GM12878 (cell line): ENCODE measurements at regions not wholly inside any gene's neighbourhood (a gene's known extent, or its start where the extent isn't known, plus 50 kb on each side); places are given as distances from the start of the nearest gene placed in this dataset.

ENCODE experiments used
- ATAC-seq: fragments of 200-7000 bp; cut with Tn5 transposase; 3 replicates; pipeline ENCODE4 v1.9.1; 2020; ENCODE audit warnings: mild to moderate bottlenecking, moderate library complexity
- BruUV-seq: library from RNA; stranded (reverse); fragments of 400-500 nt; replicated peaks from 2 replicates; lab custom pipeline; 2021; lab: Mats Ljungman, UMichigan
- CTCF ChIA-PET: fragments of 300-600 bp; sonication (Branson Sonifier 250); formaldehyde crosslinking; extraction: SDS; loops from one replicate; lab custom pipeline; 2021; ENCODE audit warnings: inconsistent platforms; lab: Yijun Ruan, JAX
- POLR2A ChIA-PET: fragments of 350-600 bp; formaldehyde crosslinking; extraction: SDS; loops from one replicate; lab custom pipeline; 2021; ENCODE audit warnings: inconsistent platforms; lab: Charles Lee
- RAD21 ChIA-PET: fragments of 300-600 bp; sonication (Branson Sonifier 250); formaldehyde crosslinking; loops from one replicate; lab custom pipeline; 2023; ENCODE audit warnings: antibody characterized with exemption; ENCODE audit not compliant: unreplicated experiment; lab: Charles Lee
- SMC1A ChIA-PET: fragments of 300-600 bp; sonication (Branson Sonifier 250); formaldehyde crosslinking; loops from one replicate; lab custom pipeline; 2023; ENCODE audit not compliant: unreplicated experiment, uncharacterized antibody; lab: Charles Lee
- DNase-seq: peaks from one replicate; pipeline ENCODE4 v3.0.0-alpha.2; 2011; ENCODE audit warnings: low read depth, low spot score
- FAIRE-seq: peaks from 3 replicates; lab custom pipeline; 2011; peaks lifted over from hg19 to GRCh38; lab: Jason Lieb, UNC
- H2AFZ ChIP-seq: 2 replicates; pipeline ENCODE4 v1.6.0; 2011; ENCODE audit warnings: low read depth, low read length, control low read depth; ENCODE audit not compliant: control insufficient read depth
- H3K27ac ChIP-seq: 2 replicates; pipeline ENCODE4 v1.5.1; 2011; ENCODE audit warnings: control low read depth; ENCODE audit not compliant: control insufficient read depth, insufficient read depth
- H3K27me3 ChIP-seq, 2 experiments: replicated peaks in 1 of 2; 2 replicates each; pipeline versions ENCODE4 v1.6.0 to v1.6.1; 2011; ENCODE audit warnings: low read length in 1 of 2; ENCODE audit not compliant: control insufficient read depth in 2 of 2, insufficient read depth in 2 of 2
- H3K36me3 ChIP-seq, 2 experiments: 2 replicates each; pipeline ENCODE4 v1.5.1; 2011; ENCODE audit warnings: low read length in 1 of 2; ENCODE audit not compliant: control insufficient read depth in 2 of 2, insufficient read depth in 2 of 2
- H3K4me1 ChIP-seq: 2 replicates; pipeline ENCODE4 v1.6.1; 2011; ENCODE audit warnings: mild to moderate bottlenecking, low read length, moderate library complexity, mixed read lengths; ENCODE audit not compliant: control insufficient read depth, insufficient read depth
- H3K4me2 ChIP-seq: 2 replicates; pipeline ENCODE4 v1.6.0; 2011; ENCODE audit warnings: control low read depth; ENCODE audit not compliant: control insufficient read depth, insufficient read depth
- H3K4me3 ChIP-seq: fragments of 200-600 bp; sonication (generic); 2 replicates; pipeline ENCODE4 v1.5.1; 2016
- H3K79me2 ChIP-seq: 2 replicates; pipeline ENCODE4 v1.6.0; 2011; ENCODE audit warnings: low read length; ENCODE audit not compliant: control insufficient read depth, insufficient read depth
- H3K9ac ChIP-seq: 2 replicates; pipeline ENCODE4 v1.8.0; 2011; ENCODE audit warnings: low read length, control low read depth, mixed read lengths; ENCODE audit not compliant: control insufficient read depth, insufficient read depth
- H3K9me3 ChIP-seq: replicated peaks from 3 replicates; pipeline ENCODE4 v1.5.1; 2011; ENCODE audit warnings: mild to moderate bottlenecking, low read length; ENCODE audit not compliant: control insufficient read depth, insufficient read depth
- H4K20me1 ChIP-seq: 2 replicates; pipeline ENCODE4 v1.6.0; 2011; ENCODE audit not compliant: control insufficient read depth, insufficient read depth
- CBX5 ChIP-seq: sonication (generic); IDR thresholded peaks from 2 replicates; pipeline ENCODE4 v1.6.1; 2016; ENCODE audit warnings: low read depth, moderate library complexity, mild to moderate bottlenecking, inconsistent platforms
- CEBPB ChIP-seq, 2 experiments: fragments of 150-350 bp in 1 of 2; IDR thresholded peaks; 2 replicates each; pipeline ENCODE4 v1.6.1; 2012 to 2014; ENCODE audit warnings: low read depth in 2 of 2, low read length in 2 of 2, borderline replicate concordance in 1 of 2, inconsistent platforms in 1 of 2
- CHD1 ChIP-seq: IDR thresholded peaks from 2 replicates; pipeline ENCODE4 v1.6.1; 2012; ENCODE audit warnings: low read depth, low read length, improper control_type of control experiment
- CREM ChIP-seq: IDR thresholded peaks from 2 replicates; pipeline ENCODE4 v1.6.1; 2014; ENCODE audit warnings: antibody characterized with exemption, low read depth
- IRF4 ChIP-seq: IDR thresholded peaks from 2 replicates; pipeline ENCODE4 v1.6.1; 2011; ENCODE audit warnings: low read depth, low read length
- NFYA ChIP-seq: IDR thresholded peaks from 2 replicates; pipeline ENCODE4 v1.6.1; 2011; ENCODE audit warnings: low read depth, mild to moderate bottlenecking, low read length, improper control_type of control experiment, borderline replicate concordance
- SUPT20H ChIP-seq: IDR thresholded peaks from 2 replicates; pipeline ENCODE4 v1.6.1; 2011; ENCODE audit warnings: low read depth, mild to moderate bottlenecking, low read length, moderate library complexity, borderline replicate concordance; ENCODE audit not compliant: control insufficient read depth
- ZBED1 ChIP-seq: IDR thresholded peaks from 2 replicates; pipeline ENCODE4 v1.6.1; 2016; ENCODE audit warnings: borderline replicate concordance
- WGBS: methylation state at CpG from one replicate; pipeline ENCODE4 v1.1.6; 2016; ENCODE audit warnings: low lambda C conversion rate; ENCODE audit not compliant: insufficient replicate concordance, insufficient coverage; ENCODE audit errors: missing lambda C conversion rate; 5-methylcytosine and 5-hydroxymethylcytosine counted together
- in situ Hi-C: fragments of 300-500 bp; cut with MboI; formaldehyde crosslinking; loops from 9 replicates; pipeline ENCODE4 v1.14.3; 2018; ENCODE audit warnings: mixed read lengths
- intact Hi-C: fragments of 100-400 bp; cut with micrococcal nuclease; formaldehyde crosslinking; loops from one replicate; pipeline ENCODE4 v1.14.2; 2022; ENCODE audit not compliant: unreplicated experiment
- TF ChIP-seq, protein P1 (sequence below): fragments of 450-650 bp; IDR thresholded peaks from 2 replicates; pipeline ENCODE4 v1.6.1; 2014; ENCODE audit warnings: mild to moderate bottlenecking
- TF ChIP-seq, protein P2 (sequence below): IDR thresholded peaks from 2 replicates; pipeline ENCODE4 v1.6.1; 2011; ENCODE audit warnings: mild to moderate bottlenecking, low read depth, low read length, moderate library complexity; ENCODE audit not compliant: insufficient replicate concordance
- TF ChIP-seq, protein P3 (sequence below): IDR thresholded peaks from 2 replicates; pipeline ENCODE4 v1.6.1; 2011; ENCODE audit warnings: borderline replicate concordance, low read depth, mild to moderate bottlenecking, moderate library complexity, low read length; ENCODE audit not compliant: insufficient read depth, poor library complexity, severe bottlenecking
- TF ChIP-seq, protein P4 (sequence below): IDR thresholded peaks from 2 replicates; pipeline ENCODE4 v1.6.1; 2012; ENCODE audit warnings: low read depth, low read length, improper control_type of control experiment
- TF ChIP-seq, protein P5 (sequence below): fragments of 450-650 bp; IDR thresholded peaks from 2 replicates; pipeline ENCODE4 v1.6.1; 2018; ENCODE audit warnings: mild to moderate bottlenecking, low read depth, moderate library complexity; ENCODE audit not compliant: partially characterized antibody
- TF ChIP-seq, protein P6 (sequence below): fragments of 450-650 bp; IDR thresholded peaks from 2 replicates; pipeline ENCODE4 v1.6.1; 2018; ENCODE audit warnings: borderline replicate concordance, mild to moderate bottlenecking; ENCODE audit not compliant: partially characterized antibody

DNA sequence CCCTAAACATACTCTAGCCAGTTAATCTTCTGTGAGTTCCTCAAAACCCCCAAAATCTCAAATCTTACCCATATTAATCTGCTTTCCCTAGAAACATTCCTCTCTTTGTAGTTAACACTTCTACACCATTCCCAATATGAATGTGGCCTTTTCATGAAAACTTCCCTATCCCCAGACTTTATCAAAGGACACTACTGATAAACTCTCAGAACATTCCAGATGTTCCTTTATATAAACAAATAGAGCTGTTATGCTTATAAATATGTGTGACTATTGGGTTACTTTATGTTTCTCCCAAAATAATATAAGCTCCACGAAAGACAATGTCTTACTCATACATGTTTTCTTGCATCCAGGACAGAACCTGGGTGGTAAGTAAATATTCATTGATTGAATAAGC, 205.4 kb upstream of the NFIA start:
- Histone ChIP-seq H2AFZ (no peak overlapping the region), H3K9me3 (no peaks in the 10 kb centered on the region), H4K20me1 (no peaks in the 10 kb centered on the region), H3K27me3 (no peaks in the 10 kb centered on the region), H3K4me3 (no peak overlapping the region), H3K36me3 (no peaks in the 10 kb centered on the region), H3K4me2 (no peak overlapping the region), H3K79me2 (no peaks in the 10 kb centered on the region), H3K9ac (no peak overlapping the region), H3K27ac (no peak overlapping the region), H3K4me1 (no peaks in the 10 kb centered on the region)
- FAIRE-seq (no peak), ATAC-seq (no peak), DNase-seq (no peak)
- WGBS: 5% methylated on average over 1 of the region's 1 CpG
- ChIA-PET RAD21 (no interaction called here), SMC1A (no interaction called here), CTCF (no interaction called here), POLR2A (no interaction called here)
- intact Hi-C loops: no loop called here
- in situ Hi-C loops: no loop called here
- no TSS peak for BruUV-seq
- TF ChIP-seq, protein P1, sequence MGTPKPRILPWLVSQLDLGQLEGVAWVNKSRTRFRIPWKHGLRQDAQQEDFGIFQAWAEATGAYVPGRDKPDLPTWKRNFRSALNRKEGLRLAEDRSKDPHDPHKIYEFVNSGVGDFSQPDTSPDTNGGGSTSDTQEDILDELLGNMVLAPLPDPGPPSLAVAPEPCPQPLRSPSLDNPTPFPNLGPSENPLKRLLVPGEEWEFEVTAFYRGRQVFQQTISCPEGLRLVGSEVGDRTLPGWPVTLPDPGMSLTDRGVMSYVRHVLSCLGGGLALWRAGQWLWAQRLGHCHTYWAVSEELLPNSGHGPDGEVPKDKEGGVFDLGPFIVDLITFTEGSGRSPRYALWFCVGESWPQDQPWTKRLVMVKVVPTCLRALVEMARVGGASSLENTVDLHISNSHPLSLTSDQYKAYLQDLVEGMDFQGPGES: no peak
- TF ChIP-seq, protein P2, sequence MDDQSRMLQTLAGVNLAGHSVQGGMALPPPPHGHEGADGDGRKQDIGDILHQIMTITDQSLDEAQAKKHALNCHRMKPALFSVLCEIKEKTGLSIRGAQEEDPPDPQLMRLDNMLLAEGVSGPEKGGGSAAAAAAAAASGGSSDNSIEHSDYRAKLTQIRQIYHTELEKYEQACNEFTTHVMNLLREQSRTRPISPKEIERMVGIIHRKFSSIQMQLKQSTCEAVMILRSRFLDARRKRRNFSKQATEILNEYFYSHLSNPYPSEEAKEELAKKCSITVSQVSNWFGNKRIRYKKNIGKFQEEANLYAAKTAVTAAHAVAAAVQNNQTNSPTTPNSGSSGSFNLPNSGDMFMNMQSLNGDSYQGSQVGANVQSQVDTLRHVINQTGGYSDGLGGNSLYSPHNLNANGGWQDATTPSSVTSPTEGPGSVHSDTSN: no peak
- TF ChIP-seq ZBED1 (no peak), IRF4 (no peak), NFYA (no peak), CBX5 (no peak), CEBPB (IDR thresholded peaks at IDR 0.05; ENCODE audit: borderline replicate concordance in 1 of 2, low read depth in 2 of 2, low read length in 2 of 2) (no peak), CREM (no peak), SUPT20H (no peak), CHD1 (no peak)
- TF ChIP-seq, protein P3, sequence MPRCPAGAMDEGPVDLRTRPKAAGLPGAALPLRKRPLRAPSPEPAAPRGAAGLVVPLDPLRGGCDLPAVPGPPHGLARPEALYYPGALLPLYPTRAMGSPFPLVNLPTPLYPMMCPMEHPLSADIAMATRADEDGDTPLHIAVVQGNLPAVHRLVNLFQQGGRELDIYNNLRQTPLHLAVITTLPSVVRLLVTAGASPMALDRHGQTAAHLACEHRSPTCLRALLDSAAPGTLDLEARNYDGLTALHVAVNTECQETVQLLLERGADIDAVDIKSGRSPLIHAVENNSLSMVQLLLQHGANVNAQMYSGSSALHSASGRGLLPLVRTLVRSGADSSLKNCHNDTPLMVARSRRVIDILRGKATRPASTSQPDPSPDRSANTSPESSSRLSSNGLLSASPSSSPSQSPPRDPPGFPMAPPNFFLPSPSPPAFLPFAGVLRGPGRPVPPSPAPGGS: no peak
- TF ChIP-seq, protein P4, sequence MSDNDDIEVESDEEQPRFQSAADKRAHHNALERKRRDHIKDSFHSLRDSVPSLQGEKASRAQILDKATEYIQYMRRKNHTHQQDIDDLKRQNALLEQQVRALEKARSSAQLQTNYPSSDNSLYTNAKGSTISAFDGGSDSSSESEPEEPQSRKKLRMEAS: no peak
- TF ChIP-seq, protein P5, sequence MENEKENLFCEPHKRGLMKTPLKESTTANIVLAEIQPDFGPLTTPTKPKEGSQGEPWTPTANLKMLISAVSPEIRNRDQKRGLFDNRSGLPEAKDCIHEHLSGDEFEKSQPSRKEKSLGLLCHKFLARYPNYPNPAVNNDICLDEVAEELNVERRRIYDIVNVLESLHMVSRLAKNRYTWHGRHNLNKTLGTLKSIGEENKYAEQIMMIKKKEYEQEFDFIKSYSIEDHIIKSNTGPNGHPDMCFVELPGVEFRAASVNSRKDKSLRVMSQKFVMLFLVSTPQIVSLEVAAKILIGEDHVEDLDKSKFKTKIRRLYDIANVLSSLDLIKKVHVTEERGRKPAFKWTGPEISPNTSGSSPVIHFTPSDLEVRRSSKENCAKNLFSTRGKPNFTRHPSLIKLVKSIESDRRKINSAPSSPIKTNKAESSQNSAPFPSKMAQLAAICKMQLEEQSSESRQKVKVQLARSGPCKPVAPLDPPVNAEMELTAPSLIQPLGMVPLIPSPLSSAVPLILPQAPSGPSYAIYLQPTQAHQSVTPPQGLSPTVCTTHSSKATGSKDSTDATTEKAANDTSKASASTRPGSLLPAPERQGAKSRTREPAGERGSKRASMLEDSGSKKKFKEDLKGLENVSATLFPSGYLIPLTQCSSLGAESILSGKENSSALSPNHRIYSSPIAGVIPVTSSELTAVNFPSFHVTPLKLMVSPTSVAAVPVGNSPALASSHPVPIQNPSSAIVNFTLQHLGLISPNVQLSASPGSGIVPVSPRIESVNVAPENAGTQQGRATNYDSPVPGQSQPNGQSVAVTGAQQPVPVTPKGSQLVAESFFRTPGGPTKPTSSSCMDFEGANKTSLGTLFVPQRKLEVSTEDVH: no peak
- TF ChIP-seq, protein P6, sequence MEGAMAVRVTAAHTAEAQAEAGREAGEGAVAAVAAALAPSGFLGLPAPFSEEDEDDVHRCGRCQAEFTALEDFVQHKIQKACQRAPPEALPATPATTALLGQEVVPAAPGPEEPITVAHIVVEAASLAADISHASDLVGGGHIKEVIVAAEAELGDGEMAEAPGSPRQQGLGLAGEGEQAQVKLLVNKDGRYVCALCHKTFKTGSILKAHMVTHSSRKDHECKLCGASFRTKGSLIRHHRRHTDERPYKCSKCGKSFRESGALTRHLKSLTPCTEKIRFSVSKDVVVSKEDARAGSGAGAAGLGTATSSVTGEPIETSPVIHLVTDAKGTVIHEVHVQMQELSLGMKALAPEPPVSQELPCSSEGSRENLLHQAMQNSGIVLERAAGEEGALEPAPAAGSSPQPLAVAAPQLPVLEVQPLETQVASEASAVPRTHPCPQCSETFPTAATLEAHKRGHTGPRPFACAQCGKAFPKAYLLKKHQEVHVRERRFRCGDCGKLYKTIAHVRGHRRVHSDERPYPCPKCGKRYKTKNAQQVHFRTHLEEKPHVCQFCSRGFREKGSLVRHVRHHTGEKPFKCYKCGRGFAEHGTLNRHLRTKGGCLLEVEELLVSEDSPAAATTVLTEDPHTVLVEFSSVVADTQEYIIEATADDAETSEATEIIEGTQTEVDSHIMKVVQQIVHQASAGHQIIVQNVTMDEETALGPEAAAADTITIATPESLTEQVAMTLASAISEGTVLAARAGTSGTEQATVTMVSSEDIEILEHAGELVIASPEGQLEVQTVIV: no peak
